H1 (cell line): ENCODE measurements at regions not wholly inside any gene's neighbourhood (a gene's known extent, or its start where the extent isn't known, plus 50 kb on each side); places are given as distances from the start of the nearest gene placed in this dataset.

Source experiments
- CTCF ChIA-PET: fragments of 300-600 bp; sonication (Branson Sonifier 250); formaldehyde crosslinking; loops from one replicate; lab custom pipeline; 2021; ENCODE audit not compliant: partially characterized antibody; lab: Charles Lee
- POLR2A ChIA-PET: fragments of 300-600 bp; sonication (Branson Sonifier 250); formaldehyde crosslinking; loops from one replicate; lab custom pipeline; 2021; ENCODE audit warnings: inconsistent platforms; ENCODE audit not compliant: partially characterized antibody; lab: Charles Lee
- DNase-seq, 2 experiments: peaks; one replicate each; pipeline versions ENCODE4 v3.0.0 to v3.0.0-alpha.2; 2010 to 2022; ENCODE audit warnings: low spot score in 2 of 2, low read depth in 1 of 2, mixed read lengths in 1 of 2
- FAIRE-seq: peaks from 2 replicates; lab custom pipeline; 2011; peaks lifted over from hg19 to GRCh38; lab: Jason Lieb, UNC
- H2AFZ ChIP-seq: 2 replicates; pipeline ENCODE4 v1.8.1; 2012; ENCODE audit warnings: low read length, inconsistent platforms
- H2AK5ac ChIP-seq: 2 replicates; pipeline ENCODE4 v1.6.1; 2013; ENCODE audit warnings: low read depth, low read length
- H2BK120ac ChIP-seq: replicated peaks from 2 replicates; pipeline ENCODE3; 2013; ENCODE audit warnings: low read depth, low read length, inconsistent platforms
- H2BK12ac ChIP-seq: 2 replicates; pipeline ENCODE4 v1.6.1; 2013; ENCODE audit warnings: low read depth, low read length
- H2BK15ac ChIP-seq: 2 replicates; pipeline ENCODE4 v1.6.1; 2013; ENCODE audit warnings: low read length
- H2BK20ac ChIP-seq: 2 replicates; pipeline ENCODE4 v1.6.1; 2013; ENCODE audit warnings: low read length
- H2BK5ac ChIP-seq: 2 replicates; pipeline ENCODE4 v1.6.1; 2013; ENCODE audit warnings: low read depth, low read length
- H3K14ac ChIP-seq: 2 replicates; pipeline ENCODE4 v1.6.1; 2013; ENCODE audit warnings: inconsistent platforms; ENCODE audit not compliant: insufficient read length
- H3K18ac ChIP-seq: 2 replicates; pipeline ENCODE4 v1.6.1; 2013; ENCODE audit warnings: low read length; ENCODE audit errors: extremely low read depth
- H3K23ac ChIP-seq: 2 replicates; pipeline ENCODE4 v1.6.1; 2013; ENCODE audit warnings: inconsistent platforms; ENCODE audit not compliant: insufficient read length
- H3K23me2 ChIP-seq: 2 replicates; pipeline ENCODE4 v1.6.1; 2013; ENCODE audit warnings: low read depth, low read length
- H3K27ac ChIP-seq: 2 replicates; pipeline ENCODE4 v1.6.1; 2011; ENCODE audit warnings: low read depth, low read length, inconsistent platforms
- H3K27me3 ChIP-seq, 4 experiments: replicated peaks in 1 of 4; 1 replicate in 1 of 4; 2 replicates in 3 of 4; pipeline versions ENCODE4 v1.6.1 to v1.8.1; 2011 to 2013; ENCODE audit warnings: low read length in 3 of 4, mild to moderate bottlenecking in 3 of 4, inconsistent platforms in 2 of 4, mixed read lengths in 2 of 4, moderate library complexity in 1 of 4; ENCODE audit not compliant: control insufficient read depth in 3 of 4, insufficient read depth in 3 of 4; ENCODE audit errors: extremely low read depth in 1 of 4
- H3K36me3 ChIP-seq, 4 experiments: 2 replicates each; pipeline versions ENCODE4 v1.6.1 to v1.8.1; 2011 to 2013; ENCODE audit warnings: mild to moderate bottlenecking in 4 of 4, low read length in 3 of 4, moderate library complexity in 2 of 4, control low read depth in 1 of 4, inconsistent platforms in 1 of 4; ENCODE audit not compliant: insufficient read depth in 4 of 4, control insufficient read depth in 2 of 4
- H3K4ac ChIP-seq: replicated peaks from 2 replicates; pipeline ENCODE3; 2013; ENCODE audit warnings: low read length, low read depth, mixed read lengths, inconsistent platforms; ENCODE audit not compliant: insufficient read length
- H3K4me1 ChIP-seq, 4 experiments: replicated peaks in 1 of 4; 1 replicate in 1 of 4; 2 replicates in 3 of 4; pipeline versions ENCODE4 v1.6.1 to v1.8.1; 2011 to 2013; ENCODE audit warnings: low read length in 3 of 4, inconsistent platforms in 2 of 4, mixed read lengths in 1 of 4; ENCODE audit not compliant: insufficient read depth in 4 of 4, control insufficient read depth in 3 of 4
- H3K4me2 ChIP-seq, 2 experiments: 2 replicates each; pipeline versions ENCODE4 v1.6.1 to v1.8.1; 2011 to 2013; ENCODE audit warnings: low read depth in 2 of 2, low read length in 2 of 2, control low read depth in 1 of 2, inconsistent platforms in 1 of 2, mild to moderate bottlenecking in 1 of 2; ENCODE audit not compliant: insufficient read depth in 1 of 2
- H3K4me3 ChIP-seq, 4 experiments: fragments of 200-600, 300-600 bp in 1 of 4; sonication (generic), shearing (Covaris generic), sonication (Bioruptor Twin) in 1 of 4; 2 replicates each; pipeline versions ENCODE4 v1.5.1 to v1.8.1; 2011 to 2016; ENCODE audit warnings: low read length in 4 of 4, low read depth in 3 of 4, control low read depth in 2 of 4, inconsistent platforms in 2 of 4, mild to moderate bottlenecking in 2 of 4, mixed read lengths in 1 of 4, moderate library complexity in 1 of 4; ENCODE audit not compliant: insufficient read depth in 2 of 4; ENCODE audit errors: extremely low read depth in 1 of 4
- H3K56ac ChIP-seq: replicated peaks from 2 replicates; pipeline ENCODE3; 2013; ENCODE audit warnings: low read depth, mild to moderate bottlenecking, mixed read lengths, low read length, inconsistent platforms; ENCODE audit not compliant: insufficient read length
- H3K79me1 ChIP-seq: 2 replicates; pipeline ENCODE4 v1.6.1; 2013; ENCODE audit warnings: low read depth, low read length, control low read depth
- H3K79me2 ChIP-seq, 2 experiments: 2 replicates each; pipeline versions ENCODE4 v1.6.1 to v1.8.1; 2012 to 2013; ENCODE audit warnings: low read length in 2 of 2, mild to moderate bottlenecking in 2 of 2, inconsistent platforms in 1 of 2; ENCODE audit not compliant: insufficient read depth in 2 of 2, control insufficient read depth in 1 of 2
- H3K9ac ChIP-seq, 4 experiments: replicated peaks in 1 of 4; 1 replicate in 1 of 4; 2 replicates in 3 of 4; pipeline versions ENCODE4 v1.6.1 to v1.8.1; 2011 to 2013; ENCODE audit warnings: low read depth in 3 of 4, low read length in 3 of 4, control low read depth in 2 of 4, mild to moderate bottlenecking in 2 of 4, moderate library complexity in 2 of 4, inconsistent platforms in 1 of 4; ENCODE audit errors: extremely low read depth in 1 of 4
- H3K9me3 ChIP-seq, 2 experiments: 2 replicates each; pipeline versions ENCODE4 v1.6.1 to v1.8.1; 2012 to 2013; ENCODE audit warnings: mild to moderate bottlenecking in 2 of 2, moderate library complexity in 2 of 2, control low read depth in 1 of 2, inconsistent platforms in 1 of 2, low read depth in 1 of 2, low read length in 1 of 2, mixed read lengths in 1 of 2; ENCODE audit not compliant: insufficient read depth in 2 of 2
- H4K20me1 ChIP-seq, 2 experiments: replicated peaks in 1 of 2; 2 replicates each; pipeline versions ENCODE3 to v1.8.1; 2011 to 2013; ENCODE audit warnings: inconsistent platforms in 2 of 2, low read length in 2 of 2, mild to moderate bottlenecking in 1 of 2; ENCODE audit not compliant: insufficient read depth in 2 of 2, control insufficient read depth in 1 of 2
- H4K5ac ChIP-seq: 2 replicates; pipeline ENCODE4 v1.6.1; 2013; ENCODE audit warnings: low read length, low read depth, mixed read lengths, inconsistent platforms; ENCODE audit not compliant: insufficient read length
- H4K8ac ChIP-seq: 2 replicates; pipeline ENCODE4 v1.8.0; 2013; ENCODE audit warnings: mild to moderate bottlenecking, moderate library complexity, low read length, inconsistent platforms; ENCODE audit not compliant: insufficient read depth; ENCODE audit errors: extremely low read depth
- H4K91ac ChIP-seq: replicated peaks from 2 replicates; pipeline ENCODE3; 2013; ENCODE audit warnings: low read length, mixed read lengths, inconsistent platforms; ENCODE audit not compliant: insufficient read length
- ATF2 ChIP-seq: IDR thresholded peaks from 2 replicates; pipeline ENCODE4 v1.6.1; 2012; ENCODE audit warnings: low read length, inconsistent platforms
- FOSL1 ChIP-seq: IDR thresholded peaks from 2 replicates; pipeline ENCODE4 v1.6.1; 2011; ENCODE audit warnings: mild to moderate bottlenecking, low read depth, low read length, moderate library complexity; ENCODE audit not compliant: insufficient read depth
- HDAC2 ChIP-seq, 2 experiments: fragments of 300-600 bp in 1 of 2; sonication (generic) in 1 of 2; IDR thresholded peaks; 2 replicates each; pipeline ENCODE4 v1.6.1; 2011 to 2012; ENCODE audit warnings: low read depth in 2 of 2, low read length in 2 of 2, mild to moderate bottlenecking in 2 of 2, moderate library complexity in 2 of 2, borderline replicate concordance in 1 of 2, inconsistent platforms in 1 of 2
- JUND ChIP-seq: IDR thresholded peaks from 2 replicates; pipeline ENCODE4 v1.6.1; 2011; ENCODE audit warnings: mild to moderate bottlenecking, improper control_type of control experiment, low read length
- MAX ChIP-seq: IDR thresholded peaks from 2 replicates; pipeline ENCODE4 v1.6.1; 2012; ENCODE audit warnings: inconsistent platforms
- SAP30 ChIP-seq: fragments of 300-600 bp; sonication (generic); IDR thresholded peaks from 2 replicates; pipeline ENCODE4 v1.7.1; 2012; ENCODE audit warnings: low read length, moderate library complexity, mild to moderate bottlenecking, inconsistent platforms; ENCODE audit not compliant: insufficient read depth, insufficient replicate concordance
- WGBS, 2 experiments: shearing (Covaris generic) in 1 of 2; methylation state at CpG; one replicate each; pipeline versions ENCODE4 v1.1.6 to v1.1.7; 2013 to 2015; ENCODE audit warnings: low lambda C conversion rate in 2 of 2, mixed read lengths in 2 of 2, inconsistent platforms in 1 of 2, low coverage in 1 of 2, missing lambda C conversion rate in 1 of 2; ENCODE audit not compliant: insufficient replicate concordance in 2 of 2, insufficient coverage in 1 of 2, insufficient read length in 1 of 2; ENCODE audit errors: extremely low coverage in 1 of 2, missing lambda C conversion rate in 1 of 2; 5-methylcytosine and 5-hydroxymethylcytosine counted together

- H3K36me3 ChIP-seq, result no peaks in the 10 kb centered on the region
- H2AK5ac ChIP-seq, result no peak overlapping the region
- no peak overlapping the region for H3K4ac ChIP-seq
- no peak overlapping the region for H3K14ac ChIP-seq
- no peak overlapping the region for H3K23ac ChIP-seq
- no peaks in the 10 kb centered on the region for H4K20me1 ChIP-seq
- no peak overlapping the region for H4K5ac ChIP-seq
- H3K4me2 ChIP-seq, result no peak overlapping the region
- H4K91ac ChIP-seq, result no peak overlapping the region
- H3K18ac ChIP-seq, result no peak overlapping the region
- H2BK20ac ChIP-seq, result no peak overlapping the region
- peaks cover 2% of the 10 kb centered on the region; the same call in 1 of the 2 replicates for H3K23me2 ChIP-seq
- H3K9me3 ChIP-seq, result peaks cover 0 to under 1% of the 10 kb centered on the region in 2 experiments; a peak in 3 of 4 replicates
- H3K56ac ChIP-seq, result no peak overlapping the region
- H2BK5ac ChIP-seq, result no peak overlapping the region
- no peak overlapping the region for H2BK120ac ChIP-seq
- WGBS, 2 experiments, result 91% methylated on average over 9 of the region's 9 CpGs; no CpG with 5 or more reads in 1 of the 2 experiments
- FAIRE-seq (no peak), DNase-seq (no peak)
- no peaks in the 10 kb centered on the region for H3K79me1 ChIP-seq
- H3K9ac ChIP-seq, result no peak overlapping the region
- no peak overlapping the region for H2AFZ ChIP-seq
- H2BK12ac ChIP-seq, result no peak overlapping the region
- H3K27me3 ChIP-seq, result no peaks in the 10 kb centered on the region
- no peak overlapping the region for H4K8ac ChIP-seq
- no peak overlapping the region for H3K27ac ChIP-seq
- ChIA-PET POLR2A (no interaction called here), CTCF (interaction anchor here (0.6 to 1.5 kb wide), 4 partner anchors 11 to 233 kb away, joined by 3 to 4 read pairs (median 4); no protein-coding TSS in a partner anchor)
- H3K79me2 ChIP-seq, result no peaks in the 10 kb centered on the region
- H2BK15ac ChIP-seq, result no peak overlapping the region
- no peak overlapping the region for H3K4me3 ChIP-seq
- H3K4me1 ChIP-seq, result no peaks in the 10 kb centered on the region; a peak in 1 of 7 replicates
- TF ChIP-seq ATF2 (no peak), HDAC2 (IDR thresholded peaks at IDR 0.05; ENCODE audit: borderline replicate concordance in 1 of 2, low read depth in 2 of 2, low read length in 2 of 2) (no peak), FOSL1 (no peak), JUND (no peak), SAP30 (no peak), MAX (no peak)
Observed at GRCh38 chr1:30474818-30475200, 248.6 kb downstream of the MATN1 start.
